GM19035 (cell line): ENCODE measurements at regions not wholly inside any gene's neighbourhood (a gene's known extent, or its start where the extent isn't known, plus 50 kb on each side); places are given as distances from the start of the nearest gene placed in this dataset.
A peak's percentile ranks its signal among the peaks of the same experiment; 100 is the strongest.
"Not testable (repeated sequence)": the region's sequence is repeated elsewhere in the genome, so short reads cannot be mapped to it uniquely, and the experiment has no call there.

Experiments used
- ATAC-seq: cut with Tn5 transposase; IDR thresholded peaks from one replicate; pipeline ENCODE4 v1.9.1; 2021; ENCODE audit not compliant: unreplicated experiment

GRCh38 chr2:190005513-190005912 is 57.0 kb downstream of the MSTN start:
- no peak for ATAC-seq

DNA sequence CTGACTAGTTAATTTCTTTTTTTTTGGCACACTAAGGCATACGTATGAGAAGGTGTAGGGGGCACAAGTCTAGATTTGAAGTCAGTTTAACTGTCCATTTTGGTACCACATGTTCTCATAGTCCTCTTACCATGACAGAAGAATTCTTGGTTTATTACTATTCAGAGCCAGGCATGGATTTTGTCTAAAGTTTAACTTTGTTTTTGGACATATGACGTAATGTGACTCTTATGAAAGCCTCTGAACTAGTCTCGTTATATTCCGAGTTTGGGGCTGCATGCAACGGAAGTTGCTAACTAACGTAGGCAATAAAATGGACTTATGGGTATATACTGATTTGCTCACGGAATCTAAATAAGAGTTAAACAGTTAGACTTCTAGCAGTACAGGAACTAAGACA is 62.9 kb downstream of the MSTN start:
- ATAC-seq, result no peak

DNA sequence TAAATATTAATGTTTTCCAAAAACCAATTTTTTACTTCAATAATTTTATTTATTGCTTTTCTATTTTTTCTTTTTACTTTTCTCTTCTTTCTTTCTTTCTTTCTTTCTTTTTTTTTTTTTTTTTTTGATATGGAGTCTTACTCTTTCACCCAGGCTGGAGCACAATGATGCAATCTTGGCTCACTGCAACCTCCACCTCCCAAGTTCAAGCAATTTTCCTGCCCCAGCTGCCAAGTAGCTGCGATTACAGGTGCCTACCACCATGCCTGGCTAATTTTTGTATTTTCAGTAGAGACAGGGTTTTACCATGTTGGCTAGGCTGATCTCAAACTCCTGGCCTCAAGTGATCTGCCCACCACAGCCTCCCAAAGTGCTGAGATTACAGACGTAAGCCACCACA is 63.9 kb downstream of the MSTN start:
- ATAC-seq, result not testable (repeated sequence)

DNA sequence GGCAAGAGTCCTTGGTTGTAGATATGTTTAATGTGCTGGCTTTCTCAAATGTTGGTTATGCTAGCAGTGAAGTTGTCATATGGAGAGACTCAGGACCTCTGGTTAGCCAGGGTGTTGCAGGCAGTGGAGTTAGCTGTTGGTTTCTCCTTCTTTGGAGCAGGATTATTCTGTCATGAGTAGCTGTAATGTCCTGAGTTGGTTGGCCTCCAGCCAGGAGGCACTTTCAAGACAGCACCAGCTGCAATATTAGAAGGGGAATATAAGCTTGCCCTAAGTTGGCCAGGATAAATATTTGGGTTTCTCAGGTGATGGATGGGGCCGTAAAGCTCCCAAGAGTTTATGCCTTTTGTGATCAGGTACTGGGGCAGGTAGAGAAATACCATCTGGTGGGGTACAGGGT is 65.5 kb downstream of the MSTN start:
- no peak for ATAC-seq

DNA sequence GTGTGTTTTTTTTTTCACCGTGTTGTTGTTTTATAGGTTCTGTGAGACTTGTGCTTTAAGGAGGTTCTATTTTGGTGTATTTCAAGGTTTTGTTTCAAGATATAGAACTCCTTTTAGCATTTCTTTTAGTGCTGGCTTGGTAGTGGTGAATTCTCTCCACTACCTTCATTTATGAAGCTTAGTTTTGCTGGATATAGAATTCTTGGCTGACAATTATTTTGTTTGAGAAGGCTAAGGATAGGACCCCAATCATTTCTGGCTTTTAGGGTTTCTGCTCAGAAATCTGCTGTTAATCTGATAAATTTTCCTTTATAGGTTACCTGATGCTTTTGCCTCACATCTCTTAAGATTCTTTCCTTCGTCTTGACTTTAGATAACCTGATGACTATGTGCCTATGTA is 66.8 kb downstream of the MSTN start:
- ATAC-seq, result no peak

DNA sequence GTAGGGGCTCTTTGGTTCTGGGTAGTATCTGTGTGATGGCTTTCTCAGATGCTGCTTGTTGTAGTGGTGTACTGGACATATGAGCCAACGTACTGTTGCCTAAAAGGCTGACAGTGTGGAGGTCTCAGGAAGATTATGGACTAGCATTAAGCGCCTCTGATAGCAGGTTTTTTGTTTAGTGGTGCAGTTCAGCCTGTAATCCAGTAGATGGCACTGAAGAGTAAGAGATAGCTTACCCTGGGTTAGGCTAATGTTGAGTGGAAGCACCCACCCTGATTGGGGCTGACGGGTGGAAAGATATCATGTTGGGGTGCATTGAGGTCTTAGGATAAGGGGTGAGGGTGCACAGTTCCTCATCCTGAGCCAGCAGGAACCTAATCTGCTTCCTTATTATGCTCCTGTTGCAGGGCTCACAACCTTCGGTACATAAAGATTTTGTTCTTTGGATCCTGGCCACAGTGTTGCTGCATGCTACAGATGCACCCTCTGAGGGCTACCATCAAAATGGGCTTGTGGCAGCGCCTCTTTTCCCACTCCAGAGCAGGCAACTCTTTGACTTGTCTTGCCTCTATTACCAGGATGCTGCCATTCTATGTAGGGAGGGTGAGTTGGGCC is 79.6 kb downstream of the MSTN start:
- ATAC-seq, result no peak

DNA sequence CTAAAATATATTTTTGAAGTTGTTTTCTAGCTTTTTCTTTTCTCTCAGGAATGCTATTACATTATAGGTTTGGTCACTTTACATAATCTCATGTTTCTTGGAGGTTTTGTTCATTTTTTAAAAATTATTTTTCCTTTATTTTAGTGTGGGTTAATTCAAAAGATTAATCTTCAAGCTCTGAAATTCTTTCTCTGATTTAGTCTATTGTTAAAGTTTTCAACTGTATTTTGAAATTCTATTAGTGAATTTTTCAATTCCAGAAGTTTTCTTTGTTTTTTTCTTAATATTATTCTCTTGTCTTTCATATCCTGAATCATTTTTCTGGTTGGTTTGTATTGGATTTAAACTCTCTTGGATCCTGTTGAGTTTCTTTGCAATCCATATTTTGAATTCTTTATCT is 80.4 kb downstream of the MSTN start:
- no peak for ATAC-seq

DNA sequence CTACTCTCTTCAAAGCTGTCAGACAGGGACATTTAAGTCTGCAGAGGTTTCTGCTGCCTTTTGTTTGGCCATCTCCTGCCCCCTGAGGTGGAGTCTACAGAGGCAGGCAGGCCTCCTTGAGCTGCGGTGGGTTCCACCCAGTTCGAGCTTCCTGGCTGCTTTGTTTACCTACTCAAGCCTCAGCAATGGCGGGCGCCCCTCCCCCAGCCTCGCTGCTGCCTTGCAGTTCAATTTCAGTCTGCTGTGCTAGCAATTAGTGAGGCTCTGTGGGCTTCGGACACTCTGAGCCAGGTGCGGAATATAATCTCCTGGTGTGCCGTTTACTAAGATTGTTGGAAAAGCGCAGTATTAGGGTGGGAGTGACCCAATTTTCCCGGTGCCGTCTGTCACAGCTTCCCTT is 86.0 kb downstream of the MSTN start:
- ATAC-seq, result not testable (repeated sequence)

DNA sequence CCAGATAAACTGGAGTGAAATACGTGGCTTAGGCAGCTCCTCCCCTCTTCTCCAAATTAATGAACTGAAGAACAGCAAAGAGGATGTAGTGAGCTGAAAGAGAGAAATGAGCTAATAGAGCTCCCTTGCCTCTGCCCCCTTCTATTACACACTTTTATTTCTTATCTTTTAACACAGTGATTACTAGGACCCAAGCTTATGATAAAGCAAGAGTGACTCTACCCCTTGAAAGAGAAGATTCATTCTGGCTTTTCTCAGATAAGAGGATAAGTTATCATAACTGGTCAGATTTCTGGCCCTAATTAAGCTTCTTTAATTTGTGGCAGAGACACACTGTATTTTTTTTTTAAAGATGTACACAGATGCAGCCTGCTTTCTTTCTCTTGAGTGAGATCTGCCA is 102.2 kb downstream of the MSTN start:
- no peak for ATAC-seq

GRCh38 chr2:189959450-189959849 is 103.1 kb downstream of the MSTN start:
- ATAC-seq, result no peak

DNA sequence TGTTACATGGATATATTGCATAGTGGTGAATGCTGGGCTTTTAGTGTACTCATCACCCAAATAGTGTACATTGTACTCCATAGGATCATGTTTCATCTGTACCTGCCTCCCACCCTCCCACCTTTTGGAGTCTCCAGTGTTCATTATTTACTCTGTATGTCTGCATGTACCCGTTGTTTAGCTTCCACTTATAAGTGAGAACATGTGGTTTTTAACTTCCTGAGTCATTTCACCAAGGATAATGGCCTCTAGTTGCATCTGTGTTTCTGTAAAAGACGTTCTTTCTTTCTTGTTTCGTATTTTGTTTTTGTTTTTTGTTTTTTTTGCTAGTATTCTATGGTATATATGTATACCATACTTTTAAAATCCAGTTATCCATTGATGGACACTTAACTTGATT is 107.5 kb downstream of the MSTN start:
- ATAC-seq, result peak; percentile 42

GRCh38 chr2:189952536-189953109 is 109.9 kb downstream of the MSTN start:
- ATAC-seq, result peak; percentile 93

GRCh38 chr2:189951791-189952535 is 110.6 kb downstream of the MSTN start:
- ATAC-seq, result peak; percentile 25

- ATAC-seq, result no peak
Measured at GRCh38 chr2:189943009-189943408, 119.5 kb downstream of the MSTN start.

GRCh38 chr2:189940913-189941312 is 121.6 kb downstream of the MSTN start:
- ATAC-seq, result no peak

DNA sequence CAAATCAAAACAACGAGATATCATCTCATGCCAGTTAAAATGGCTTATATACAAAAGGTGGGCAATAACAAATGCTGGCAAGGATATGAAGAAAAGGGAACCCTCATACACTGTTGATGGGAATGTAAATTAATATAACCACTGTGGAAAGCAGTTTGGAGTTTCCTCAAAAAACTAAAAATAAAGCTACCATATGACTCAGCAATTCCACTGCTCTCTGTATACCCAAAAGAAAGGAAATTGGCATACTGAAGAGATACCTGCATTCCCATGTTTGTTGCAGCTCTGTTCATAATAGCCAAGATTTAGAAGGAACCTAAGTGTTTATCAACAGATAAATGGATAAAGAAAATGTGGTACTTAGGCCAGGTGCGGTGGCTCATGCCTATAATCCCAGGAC is 124.8 kb downstream of the MSTN start:
- no peak for ATAC-seq

DNA sequence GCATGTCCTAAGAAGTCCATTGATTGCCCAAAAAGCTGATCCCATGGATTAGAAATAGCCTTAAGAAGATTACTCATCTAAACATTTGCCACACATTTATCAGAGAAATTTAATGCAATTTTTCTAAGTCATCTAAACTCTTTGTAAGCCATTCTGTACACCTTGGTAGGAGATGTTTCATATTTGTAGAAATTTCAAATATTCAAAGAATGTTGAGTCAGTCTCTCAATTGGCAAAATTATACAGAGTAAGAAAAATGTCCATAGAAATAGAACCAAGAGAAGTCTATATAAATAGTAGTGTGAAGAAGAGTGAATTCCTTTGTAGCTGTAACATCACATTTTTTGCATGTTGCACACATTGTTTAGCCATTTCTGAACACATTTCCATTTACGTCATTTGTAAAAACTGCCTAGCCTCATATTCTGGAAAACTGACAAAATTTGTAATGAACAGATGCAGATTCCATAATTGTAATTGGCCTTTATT is 128.6 kb downstream of the MSTN start:
- ATAC-seq, result no peak

DNA sequence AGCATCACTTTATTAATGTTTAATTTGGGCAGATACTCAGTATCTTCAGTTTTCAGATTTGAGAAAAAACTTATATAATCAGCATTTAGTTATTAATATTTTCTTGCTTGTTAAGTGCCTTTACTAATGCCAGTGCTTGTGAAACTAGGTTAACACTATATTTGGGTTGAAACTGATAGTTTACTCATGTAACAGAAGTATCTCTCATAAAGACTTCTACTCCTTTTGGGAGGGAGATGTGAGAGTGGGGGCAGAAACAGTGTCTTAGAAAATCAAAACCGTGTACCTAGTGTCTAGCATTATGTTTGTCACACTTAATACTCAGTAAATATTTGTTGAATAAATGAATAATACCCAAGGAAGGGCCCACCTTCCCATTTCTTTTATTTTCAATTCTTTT is 129.5 kb downstream of the MSTN start:
- peak; percentile 85 for ATAC-seq

GRCh38 chr2:189927823-189928222 is 134.7 kb downstream of the MSTN start:
- no peak for ATAC-seq
